GM13976 (cell line): ENCODE measurements at regions not wholly inside any gene's neighbourhood (a gene's known extent, or its start where the extent isn't known, plus 50 kb on each side); places are given as distances from the start of the nearest gene placed in this dataset.

Experiments
- DNase-seq: peaks from one replicate; pipeline ENCODE4 v3.0.0; 2012; ENCODE audit warnings: low spot score
- in situ Hi-C: fragments of 300-500 bp; cut with MboI; formaldehyde crosslinking; loops from one replicate; pipeline ENCODE4 v1.12.0; 2022; ENCODE audit warnings: low sequenced_read_pairs, mixed read lengths, inconsistent platforms; ENCODE audit not compliant: unreplicated experiment
- TF ChIP-seq, protein P1 (sequence below): IDR thresholded peaks from 2 replicates; pipeline ENCODE4 v1.5.1; 2012; ENCODE audit warnings: borderline replicate concordance, mild to moderate bottlenecking; ENCODE audit not compliant: insufficient read depth; ENCODE audit errors: extremely low read depth, missing control alignments, control extremely low read depth

DNA sequence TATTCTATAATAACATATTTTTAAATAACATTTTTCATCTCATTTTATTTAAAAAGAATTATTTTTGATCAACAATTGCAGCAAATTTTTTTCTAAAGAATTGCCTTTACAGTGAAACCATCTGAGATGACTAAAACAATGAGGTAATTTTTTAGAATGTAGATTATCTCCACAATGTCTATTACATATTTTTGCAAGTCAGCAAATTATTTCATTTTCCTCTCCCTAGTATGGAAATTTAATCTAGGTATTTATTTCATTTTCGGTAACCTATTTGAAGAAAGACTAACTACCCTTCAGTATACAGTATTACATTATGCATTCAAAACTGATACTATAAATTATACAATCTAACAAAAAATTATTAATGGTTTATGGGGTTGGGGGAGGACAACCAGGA, 213.2 kb upstream of the SP4 start:
- TF ChIP-seq, protein P1, sequence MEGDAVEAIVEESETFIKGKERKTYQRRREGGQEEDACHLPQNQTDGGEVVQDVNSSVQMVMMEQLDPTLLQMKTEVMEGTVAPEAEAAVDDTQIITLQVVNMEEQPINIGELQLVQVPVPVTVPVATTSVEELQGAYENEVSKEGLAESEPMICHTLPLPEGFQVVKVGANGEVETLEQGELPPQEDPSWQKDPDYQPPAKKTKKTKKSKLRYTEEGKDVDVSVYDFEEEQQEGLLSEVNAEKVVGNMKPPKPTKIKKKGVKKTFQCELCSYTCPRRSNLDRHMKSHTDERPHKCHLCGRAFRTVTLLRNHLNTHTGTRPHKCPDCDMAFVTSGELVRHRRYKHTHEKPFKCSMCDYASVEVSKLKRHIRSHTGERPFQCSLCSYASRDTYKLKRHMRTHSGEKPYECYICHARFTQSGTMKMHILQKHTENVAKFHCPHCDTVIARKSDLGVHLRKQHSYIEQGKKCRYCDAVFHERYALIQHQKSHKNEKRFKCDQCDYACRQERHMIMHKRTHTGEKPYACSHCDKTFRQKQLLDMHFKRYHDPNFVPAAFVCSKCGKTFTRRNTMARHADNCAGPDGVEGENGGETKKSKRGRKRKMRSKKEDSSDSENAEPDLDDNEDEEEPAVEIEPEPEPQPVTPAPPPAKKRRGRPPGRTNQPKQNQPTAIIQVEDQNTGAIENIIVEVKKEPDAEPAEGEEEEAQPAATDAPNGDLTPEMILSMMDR = no peak
- in situ Hi-C loops = loop anchor here (25.0 kb wide), 1 partner anchor 102 kb away; no protein-coding TSS in a partner anchor

DNA sequence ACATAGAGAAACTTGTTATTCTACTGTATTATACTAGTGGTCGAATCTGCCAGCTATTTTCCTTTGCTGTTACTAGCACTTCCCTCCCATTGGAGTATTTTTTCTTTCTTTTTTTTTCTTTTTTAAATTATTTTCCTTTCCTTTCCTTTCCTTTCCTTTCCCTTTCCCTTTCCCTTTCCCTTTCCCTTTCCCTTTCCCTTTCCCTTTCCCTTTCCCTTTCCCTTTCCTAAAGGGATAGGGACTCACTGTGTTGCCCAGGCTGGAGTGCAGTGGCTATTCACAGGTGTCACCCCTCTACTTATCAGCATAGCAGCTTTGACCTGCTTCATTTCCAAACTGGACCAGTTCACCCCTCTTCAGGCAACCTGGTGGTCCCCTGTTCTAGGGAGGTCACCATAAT, 212.6 kb upstream of the SP4 start:
- no peak for DNase-seq
- TF ChIP-seq, protein P1 = no peak
- in situ Hi-C loops = loop anchor here (25.0 kb wide), 1 partner anchor 103 kb away; no protein-coding TSS in a partner anchor

More for the DNA sequence above, 213.2 kb upstream of the SP4 start:
- DNase-seq = no peak

DNA sequence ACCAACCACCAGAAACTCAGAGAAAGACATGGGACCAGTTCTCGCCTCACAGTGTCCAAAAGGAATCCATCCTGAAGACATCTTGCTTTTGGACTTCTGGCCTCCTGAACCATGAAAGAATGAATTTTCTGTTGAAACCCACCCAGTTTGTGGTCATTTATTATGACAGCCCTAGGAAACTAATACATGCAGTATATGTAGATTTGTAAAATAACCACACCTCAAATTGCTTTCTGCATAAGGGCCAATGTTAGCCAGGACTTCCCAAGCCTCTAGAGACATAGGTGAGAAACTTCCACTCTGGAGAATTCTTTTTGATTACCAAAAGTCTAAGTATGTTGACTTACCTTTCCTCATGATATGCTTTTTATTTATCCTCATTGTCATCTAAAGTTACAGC, 210.5 kb upstream of the SP4 start:
- no peak for DNase-seq
- in situ Hi-C loops = loop anchor here (25.0 kb wide), 1 partner anchor 105 kb away; no protein-coding TSS in a partner anchor
- TF ChIP-seq, protein P1 = no peak

DNA sequence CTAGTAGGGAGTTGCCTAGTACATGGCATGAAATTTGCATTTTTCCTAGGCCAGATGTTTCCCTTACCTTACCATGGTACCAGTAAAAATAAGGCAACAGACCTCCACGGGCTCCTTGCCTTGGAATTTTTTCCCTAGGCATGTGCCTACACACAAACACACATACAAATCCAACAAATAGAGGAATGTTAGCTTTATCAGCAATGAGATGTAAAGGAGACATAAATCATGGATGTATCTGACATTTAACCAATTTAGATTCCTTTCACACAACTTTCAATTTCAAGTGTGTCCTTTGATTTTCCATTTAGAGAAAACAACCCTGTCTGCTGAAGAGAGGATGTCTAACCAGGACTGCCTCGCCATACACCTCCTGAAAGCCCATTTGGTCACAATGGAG, 209.7 kb upstream of the SP4 start:
- no peak for DNase-seq
- in situ Hi-C loops = loop anchor here (25.0 kb wide), 1 partner anchor 106 kb away; no protein-coding TSS in a partner anchor
- TF ChIP-seq, protein P1 = no peak

DNA sequence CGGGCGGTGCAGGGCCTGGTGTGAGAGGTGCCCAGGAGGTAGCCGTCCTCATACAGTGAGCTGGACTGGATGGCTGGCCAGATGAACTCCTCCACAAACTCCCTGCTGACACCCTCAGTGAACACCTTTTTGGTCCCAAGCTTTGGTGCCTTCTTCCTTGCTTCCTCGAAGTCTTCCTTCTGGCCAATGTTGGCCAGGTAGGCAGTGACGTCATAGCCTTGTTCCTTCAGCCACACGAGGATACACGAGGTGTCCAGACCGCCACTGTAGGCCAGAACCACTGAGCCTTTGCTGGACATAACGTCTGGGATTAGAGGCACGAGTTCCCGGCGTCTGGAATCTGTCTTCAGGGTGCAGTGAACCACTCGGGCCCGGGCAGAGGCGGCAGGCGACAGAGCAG, 206.8 kb upstream of the SP4 start:
- DNase-seq = no peak
- TF ChIP-seq, protein P1 = no peak
- in situ Hi-C loops = loop anchor here (25.0 kb wide), 1 partner anchor 109 kb away; no protein-coding TSS in a partner anchor

DNA sequence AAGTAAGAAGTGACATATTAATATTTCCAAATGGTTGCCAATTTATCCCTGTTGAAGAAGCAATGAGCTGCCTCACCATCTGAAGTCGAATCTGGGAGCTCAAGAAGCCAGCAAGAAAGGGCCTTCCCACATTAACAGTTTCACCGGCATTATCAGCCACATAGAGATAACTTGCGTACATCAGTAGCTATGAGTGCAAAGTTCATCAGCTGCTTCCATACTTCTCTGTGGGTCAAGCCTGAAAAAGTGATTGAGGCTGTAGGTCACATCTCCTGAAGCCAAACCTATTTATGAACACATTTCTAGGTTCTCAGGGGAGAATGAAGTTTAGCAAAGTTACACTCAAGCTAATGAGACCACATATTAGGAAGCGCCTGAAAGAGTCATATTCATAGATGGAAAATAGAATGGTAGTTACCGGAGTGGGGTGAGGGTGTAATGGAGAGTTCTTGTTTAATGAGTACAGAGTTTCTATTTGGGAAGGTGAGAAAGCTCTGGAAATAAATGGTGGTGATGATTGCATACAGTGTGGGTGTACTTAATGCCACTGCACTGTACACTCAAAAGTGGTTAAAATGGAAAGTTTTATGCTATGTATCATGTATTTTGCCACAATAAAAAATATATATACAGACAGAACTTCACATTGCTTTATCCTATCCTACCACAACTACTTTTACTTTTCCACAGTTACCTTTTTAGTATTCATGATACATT, 189.3 kb upstream of the SP4 start:
- TF ChIP-seq, protein P1 = no peak
- in situ Hi-C loops = no loop called here
- DNase-seq = no peak
